HCT116 (cell line): ENCODE measurements at regions not wholly inside any gene's neighbourhood (a gene's known extent, or its start where the extent isn't known, plus 50 kb on each side); places are given as distances from the start of the nearest gene placed in this dataset.

Experiments used
- ATAC-seq: fragments of 200-7000 bp; cut with Tn5 transposase; 2 replicates; pipeline ENCODE4 v1.9.1; 2020; ENCODE audit warnings: mild to moderate bottlenecking, moderate library complexity
- BruUV-seq: library from RNA; stranded (reverse); fragments of 400-500 nt; replicated peaks from 2 replicates; lab custom pipeline; 2021; lab: Mats Ljungman, UMichigan
- CTCF ChIA-PET: fragments of 300-600 bp; sonication (Branson Sonifier 250); formaldehyde crosslinking; loops from one replicate; lab custom pipeline; 2021; ENCODE audit warnings: antibody characterized with exemption; lab: Charles Lee
- POLR2A ChIA-PET: fragments of 300-600, 350-600 bp; sonication (Branson Sonifier 250); formaldehyde crosslinking; loops from one replicate; lab custom pipeline; 2021; ENCODE audit warnings: antibody characterized with exemption; lab: Charles Lee
- RAD21 ChIA-PET, 2 experiments: fragments of 300-600 bp; sonication (Branson Sonifier 250); formaldehyde crosslinking; loops; one replicate each; lab custom pipeline; 2023; ENCODE audit warnings: low total read pairs in 2 of 2; ENCODE audit not compliant: uncharacterized antibody in 2 of 2, unreplicated experiment in 2 of 2, low non-redundant PET in 1 of 2; lab: Charles Lee
- DNase-seq: peaks from one replicate; pipeline ENCODE4 v3.0.0-alpha.2; 2010; ENCODE audit warnings: low read depth, low spot score
- H2AFZ ChIP-seq: fragments of 200-600 bp; shearing (Covaris generic), sonication (generic); 2 replicates; pipeline ENCODE4 v1.6.1; 2017; ENCODE audit warnings: low read depth, mixed run types, mixed read lengths, antibody characterized with exemption, low read length; ENCODE audit not compliant: poor library complexity, severe bottlenecking
- H3K27ac ChIP-seq: 2 replicates; pipeline ENCODE4 v1.5.1; 2012; ENCODE audit warnings: low read depth, low read length
- H3K27me3 ChIP-seq: fragments of 200-600 bp; sonication (generic); 2 replicates; pipeline ENCODE4 v1.6.1; 2016; ENCODE audit warnings: mixed run types, low read length, mixed read lengths; ENCODE audit not compliant: insufficient read depth
- H3K36me3 ChIP-seq, 2 experiments: fragments of 200-500 bp in 1 of 2; fragments of 200-600 bp in 1 of 2; sonication (Bioruptor generic) in 1 of 2; sonication (generic) in 1 of 2; 2 replicates each; pipeline versions ENCODE4 v1.5.1 to v1.6.1; 2014 to 2016; ENCODE audit warnings: low read length in 2 of 2, inconsistent platforms in 1 of 2, mixed read lengths in 1 of 2, mixed run types in 1 of 2; ENCODE audit not compliant: insufficient read depth in 2 of 2, control insufficient read depth in 1 of 2
- H3K4me1 ChIP-seq, 2 experiments: fragments of 200-600 bp in 1 of 2; sonication (generic) in 1 of 2; 2 replicates each; pipeline versions ENCODE4 v1.5.1 to v1.6.1; 2012 to 2017; ENCODE audit warnings: low read length in 2 of 2, inconsistent platforms in 1 of 2, mild to moderate bottlenecking in 1 of 2, mixed read lengths in 1 of 2, mixed run types in 1 of 2, moderate library complexity in 1 of 2; ENCODE audit not compliant: insufficient read depth in 2 of 2, control insufficient read depth in 1 of 2
- H3K4me2 ChIP-seq: fragments of 200-600 bp; sonication (generic); 2 replicates; pipeline ENCODE4 v1.6.1; 2017; ENCODE audit warnings: mixed run types, low read length, mixed read lengths
- H3K4me3 ChIP-seq, 2 experiments: fragments of 200-600 bp in 1 of 2; sonication (generic) in 1 of 2; replicated peaks in 1 of 2; 2 replicates each; pipeline ENCODE4 v1.5.1; 2011 to 2016; ENCODE audit warnings: low read length in 2 of 2, control low read depth in 1 of 2, low read depth in 1 of 2, mild to moderate bottlenecking in 1 of 2, mixed read lengths in 1 of 2, mixed run types in 1 of 2
- H3K79me2 ChIP-seq: fragments of 200-600 bp; sonication (generic); 2 replicates; pipeline ENCODE4 v1.6.1; 2017; ENCODE audit warnings: mild to moderate bottlenecking, mixed run types, low read length, moderate library complexity, mixed read lengths; ENCODE audit not compliant: insufficient read depth
- H3K9ac ChIP-seq: fragments of 200-600 bp; sonication (generic); 2 replicates; pipeline ENCODE4 v1.6.1; 2016; ENCODE audit warnings: low read length, mixed read lengths
- H3K9me2 ChIP-seq: fragments of 200-600 bp; sonication (generic), shearing (Covaris generic); 2 replicates; pipeline ENCODE4 v1.6.1; 2017; ENCODE audit warnings: mixed run types, mild to moderate bottlenecking, moderate library complexity; ENCODE audit not compliant: insufficient read depth
- H3K9me3 ChIP-seq, 2 experiments: fragments of 200-500 bp in 1 of 2; fragments of 200-600 bp in 1 of 2; sonication (Bioruptor generic) in 1 of 2; sonication (generic) in 1 of 2; 2 replicates each; pipeline ENCODE4 v1.6.1; 2014 to 2017; ENCODE audit warnings: low read length in 2 of 2, mixed read lengths in 2 of 2, inconsistent platforms in 1 of 2, low read depth in 1 of 2, mild to moderate bottlenecking in 1 of 2, mixed run types in 1 of 2, moderate library complexity in 1 of 2; ENCODE audit not compliant: control insufficient read depth in 1 of 2, insufficient read depth in 1 of 2
- H4K20me1 ChIP-seq: fragments of 200-600 bp; sonication (generic), shearing (Covaris generic); 2 replicates; pipeline ENCODE4 v1.6.1; 2017; ENCODE audit warnings: mixed run types, mild to moderate bottlenecking, moderate library complexity; ENCODE audit not compliant: insufficient read depth
- ATF3 ChIP-seq: IDR thresholded peaks from 2 replicates; pipeline ENCODE4 v1.6.1; 2012
- CEBPB ChIP-seq: IDR thresholded peaks from 2 replicates; pipeline ENCODE4 v1.6.1; 2012; ENCODE audit warnings: low read depth
- EGR1 ChIP-seq: IDR thresholded peaks from 2 replicates; pipeline ENCODE4 v1.6.1; 2012; ENCODE audit warnings: low read depth
- EZH2 ChIP-seq: fragments of 200-600 bp; sonication (generic); IDR thresholded peaks from 2 replicates; pipeline ENCODE4 v1.6.1; 2017; ENCODE audit warnings: antibody characterized with exemption, mixed run types
- FOSL1 ChIP-seq: IDR thresholded peaks from 2 replicates; pipeline ENCODE4 v1.6.1; 2012; ENCODE audit warnings: low read depth
- JUND ChIP-seq: IDR thresholded peaks from 2 replicates; pipeline ENCODE4 v1.6.1; 2012
- MAX ChIP-seq: IDR thresholded peaks from 2 replicates; pipeline ENCODE4 v1.6.1; 2012
- POLR2A ChIP-seq: IDR thresholded peaks from 2 replicates; pipeline ENCODE4 v1.7.0; 2011; ENCODE audit warnings: borderline replicate concordance; ENCODE audit not compliant: insufficient read depth, insufficient read length; ENCODE audit errors: extremely low read depth
- POLR2AphosphoS5 ChIP-seq: IDR thresholded peaks from 2 replicates; pipeline ENCODE4 v1.6.1; 2011; ENCODE audit warnings: mild to moderate bottlenecking, low read depth, low read length, moderate library complexity
- RAD21 ChIP-seq: IDR thresholded peaks from 2 replicates; pipeline ENCODE4 v1.6.1; 2012; ENCODE audit warnings: low read depth, mild to moderate bottlenecking
- SIN3A ChIP-seq: IDR thresholded peaks from 2 replicates; pipeline ENCODE4 v1.6.1; 2012; ENCODE audit warnings: low read depth
- SP1 ChIP-seq: IDR thresholded peaks from 2 replicates; pipeline ENCODE4 v1.6.1; 2012; ENCODE audit warnings: low read depth
- SRF ChIP-seq: IDR thresholded peaks from 2 replicates; pipeline ENCODE4 v1.6.1; 2012; ENCODE audit warnings: low read depth
- TCF7L2 ChIP-seq: IDR thresholded peaks from 2 replicates; pipeline ENCODE4 v1.7.0; 2011; ENCODE audit warnings: borderline replicate concordance, inconsistent platforms; ENCODE audit not compliant: insufficient read depth, insufficient read length; ENCODE audit errors: extremely low read depth
- ZBTB33 ChIP-seq: IDR thresholded peaks from 2 replicates; pipeline ENCODE4 v1.6.1; 2011; ENCODE audit warnings: mild to moderate bottlenecking, low read length, moderate library complexity; ENCODE audit not compliant: insufficient replicate concordance; ENCODE audit errors: extremely low read depth
- ZNF274 ChIP-seq: fragments of 200-500 bp; sonication (Bioruptor generic); IDR thresholded peaks from 2 replicates; pipeline ENCODE4 v1.6.1; 2014; ENCODE audit warnings: mild to moderate bottlenecking, low read depth, low read length, inconsistent platforms
- intact Hi-C: fragments of 100-400 bp; cut with micrococcal nuclease; formaldehyde crosslinking; loops from 2 replicates; pipeline ENCODE4 v1.10.0; 2022

- TF ChIP-seq ZNF274, result no peak
- TF ChIP-seq EZH2, result no peak
- no peak for TF ChIP-seq SRF
- no peak for TF ChIP-seq RAD21
- TF ChIP-seq EGR1, result no peak
- TF ChIP-seq POLR2A, result no peak
- no peak for TF ChIP-seq FOSL1
- no peak for TF ChIP-seq CEBPB
- no peak for TF ChIP-seq SP1
- Histone ChIP-seq H3K27me3 (no peaks in the 10 kb centered on the region), H3K27ac (no peak overlapping the region), H4K20me1 (no peaks in the 10 kb centered on the region), H3K36me3 (no peaks in the 10 kb centered on the region), H3K79me2 (no peaks in the 10 kb centered on the region), H3K9me3 (no peaks in the 10 kb centered on the region), H3K9me2 (no peaks in the 10 kb centered on the region), H3K9ac (no peak overlapping the region), H3K4me2 (no peak overlapping the region), H2AFZ (no peak overlapping the region), H3K4me1 (no peaks in the 10 kb centered on the region), H3K4me3 (no peak overlapping the region)
- ChIA-PET POLR2A (no interaction called here), RAD21 (no interaction called here), CTCF (no interaction called here)
- no peak for ATAC-seq
- BruUV-seq, result no TSS peak
- no peak for DNase-seq
- intact Hi-C loops, result no loop called here
These were observed 273.6 kb downstream of the SRBD1 start for GRCh38 chr2:45337481-45337880.

GRCh38 chr2:45334205-45334604 lies 276.9 kb downstream of the SRBD1 start:
- no peaks in the 10 kb centered on the region for H3K9me2 ChIP-seq
- no peak overlapping the region for H3K4me2 ChIP-seq
- no peak overlapping the region for H3K9ac ChIP-seq
- DNase-seq (no peak), ATAC-seq (no peak)
- CTCF ChIA-PET, result no interaction called here
- RAD21 ChIA-PET, result no interaction called here
- H3K4me3 ChIP-seq, result no peak overlapping the region
- no peaks in the 10 kb centered on the region for H4K20me1 ChIP-seq
- BruUV-seq, result no TSS peak
- POLR2A ChIA-PET, result no interaction called here
- intact Hi-C loops, result no loop called here
- H3K4me1 ChIP-seq, result peaks cover 0 to 6% of the 10 kb centered on the region in 2 experiments; a peak in 3 of 4 replicates
- H3K36me3 ChIP-seq, result no peaks in the 10 kb centered on the region
- H2AFZ ChIP-seq, result no peak overlapping the region
- H3K27ac ChIP-seq, result no peak overlapping the region
- H3K27me3 ChIP-seq, result no peaks in the 10 kb centered on the region
- no peaks in the 10 kb centered on the region for H3K79me2 ChIP-seq
- no peaks in the 10 kb centered on the region for H3K9me3 ChIP-seq
- TF ChIP-seq EZH2 (no peak), MAX (no peak), ATF3 (no peak), SIN3A (no peak), SP1 (no peak), FOSL1 (no peak), ZBTB33 (no peak), TCF7L2 (no peak), SRF (no peak), POLR2AphosphoS5 (no peak), POLR2A (no peak), RAD21 (no peak), JUND (no peak)
- TF ChIP-seq, all 23 proteins: peak for 0
